A673 (cell line): ENCODE measurements at regions not wholly inside any gene's neighbourhood (a gene's known extent, or its start where the extent isn't known, plus 50 kb on each side); places are given as distances from the start of the nearest gene placed in this dataset.

Experiments
- BruUV-seq: library from RNA; stranded (reverse); fragments of 400-500 nt; replicated peaks from 2 replicates; lab custom pipeline; 2021; lab: Mats Ljungman, UMichigan
- CTCF ChIA-PET: fragments of 300-600 bp; sonication (Branson Sonifier 250); formaldehyde crosslinking; loops from one replicate; lab custom pipeline; 2022; ENCODE audit warnings: antibody characterized with exemption; lab: Charles Lee
- POLR2A ChIA-PET: fragments of 300-600 bp; sonication (Branson Sonifier 250); formaldehyde crosslinking; loops from one replicate; lab custom pipeline; 2022; ENCODE audit warnings: antibody characterized with exemption; ENCODE audit not compliant: low non-redundant PET; lab: Charles Lee
- DNase-seq: peaks from one replicate; pipeline ENCODE4 v3.0.0-alpha.2; 2015; ENCODE audit warnings: low spot score
- H3K27ac ChIP-seq: fragments of 200-600 bp; sonication (generic); 2 replicates; pipeline ENCODE4 v1.5.1; 2016; ENCODE audit warnings: mixed run types, low read depth, mild to moderate bottlenecking, mixed read lengths, antibody characterized with exemption, low read length; ENCODE audit not compliant: poor library complexity, severe bottlenecking
- H3K27me3 ChIP-seq: fragments of 200-600 bp; sonication (generic); replicated peaks from 2 replicates; pipeline ENCODE4 v1.6.1; 2017; ENCODE audit warnings: mixed run types, low read depth, mild to moderate bottlenecking, mixed read lengths, antibody characterized with exemption, low read length; ENCODE audit not compliant: insufficient read depth, poor library complexity
- H3K36me3 ChIP-seq: fragments of 200-600 bp; sonication (generic); 2 replicates; pipeline ENCODE4 v1.6.1; 2016; ENCODE audit warnings: mixed run types, mild to moderate bottlenecking, mixed read lengths, antibody characterized with exemption, low read length; ENCODE audit not compliant: insufficient read depth, poor library complexity, severe bottlenecking
- H3K4me1 ChIP-seq: fragments of 200-600 bp; sonication (generic); 2 replicates; pipeline ENCODE4 v1.6.1; 2017; ENCODE audit warnings: mixed run types, mild to moderate bottlenecking, mixed read lengths, antibody characterized with exemption, low read length; ENCODE audit not compliant: insufficient read depth, poor library complexity, severe bottlenecking
- H3K4me3 ChIP-seq: fragments of 200-600 bp; sonication (generic); 2 replicates; pipeline ENCODE4 v1.5.1; 2016; ENCODE audit warnings: low read depth, mixed run types, mild to moderate bottlenecking, mixed read lengths, low read length; ENCODE audit not compliant: poor library complexity, severe bottlenecking
- H3K9me3 ChIP-seq: fragments of 200-600 bp; sonication (generic); 2 replicates; pipeline ENCODE4 v1.6.1; 2016; ENCODE audit warnings: mixed run types, low read depth, mild to moderate bottlenecking, mixed read lengths, antibody characterized with exemption, low read length; ENCODE audit not compliant: poor library complexity, severe bottlenecking
- EZH2 ChIP-seq: fragments of 200-600 bp; sonication (generic); IDR thresholded peaks from 2 replicates; pipeline ENCODE4 v1.6.1; 2017; ENCODE audit warnings: borderline replicate concordance, low read depth, mild to moderate bottlenecking, mixed read lengths, antibody characterized with exemption, low read length; ENCODE audit not compliant: poor library complexity, severe bottlenecking
- intact Hi-C: fragments of 100-400 bp; cut with micrococcal nuclease; formaldehyde crosslinking; loops from one replicate; pipeline ENCODE4 v1.10.0; 2022; ENCODE audit not compliant: unreplicated experiment
- TF ChIP-seq, protein P1 (sequence below): fragments of 300-800, 200-600 bp; sonication (generic); conservative IDR thresholded peaks from 2 replicates; pipeline ENCODE4 v1.5.1; 2017; ENCODE audit warnings: low read depth, mild to moderate bottlenecking, antibody characterized with exemption, low read length, moderate library complexity, mixed read lengths

GRCh38 chr6:84870672-84871071, 106.3 kb upstream of the TBX18 start:
- no peak overlapping the region for H3K27ac ChIP-seq
- ChIA-PET CTCF (no interaction called here), POLR2A (no interaction called here)
- H3K9me3 ChIP-seq: no peaks in the 10 kb centered on the region
- H3K36me3 ChIP-seq: no peaks in the 10 kb centered on the region
- intact Hi-C loops: no loop called here
- DNase-seq: no peak
- no TSS peak for BruUV-seq
- peaks cover 25% of the 10 kb centered on the region for H3K4me1 ChIP-seq
- no peak for TF ChIP-seq EZH2
- TF ChIP-seq, protein P1, sequence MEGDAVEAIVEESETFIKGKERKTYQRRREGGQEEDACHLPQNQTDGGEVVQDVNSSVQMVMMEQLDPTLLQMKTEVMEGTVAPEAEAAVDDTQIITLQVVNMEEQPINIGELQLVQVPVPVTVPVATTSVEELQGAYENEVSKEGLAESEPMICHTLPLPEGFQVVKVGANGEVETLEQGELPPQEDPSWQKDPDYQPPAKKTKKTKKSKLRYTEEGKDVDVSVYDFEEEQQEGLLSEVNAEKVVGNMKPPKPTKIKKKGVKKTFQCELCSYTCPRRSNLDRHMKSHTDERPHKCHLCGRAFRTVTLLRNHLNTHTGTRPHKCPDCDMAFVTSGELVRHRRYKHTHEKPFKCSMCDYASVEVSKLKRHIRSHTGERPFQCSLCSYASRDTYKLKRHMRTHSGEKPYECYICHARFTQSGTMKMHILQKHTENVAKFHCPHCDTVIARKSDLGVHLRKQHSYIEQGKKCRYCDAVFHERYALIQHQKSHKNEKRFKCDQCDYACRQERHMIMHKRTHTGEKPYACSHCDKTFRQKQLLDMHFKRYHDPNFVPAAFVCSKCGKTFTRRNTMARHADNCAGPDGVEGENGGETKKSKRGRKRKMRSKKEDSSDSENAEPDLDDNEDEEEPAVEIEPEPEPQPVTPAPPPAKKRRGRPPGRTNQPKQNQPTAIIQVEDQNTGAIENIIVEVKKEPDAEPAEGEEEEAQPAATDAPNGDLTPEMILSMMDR: peak; percentile 21; the same call in 1 of the 2 replicates
- H3K27me3 ChIP-seq: no peaks in the 10 kb centered on the region
- no peak overlapping the region for H3K4me3 ChIP-seq

- H3K36me3 ChIP-seq: no peaks in the 10 kb centered on the region
- DNase-seq: no peak
- TF ChIP-seq EZH2: no peak
- TF ChIP-seq, protein P1: no peak
- no peak overlapping the region for H3K4me3 ChIP-seq
- no peaks in the 10 kb centered on the region for H3K27me3 ChIP-seq
- H3K9me3 ChIP-seq: no peaks in the 10 kb centered on the region
- ChIA-PET CTCF (no interaction called here), POLR2A (no interaction called here)
- no peak overlapping the region for H3K27ac ChIP-seq
- intact Hi-C loops: no loop called here
- BruUV-seq: no TSS peak
- H3K4me1 ChIP-seq: peaks cover 21% of the 10 kb centered on the region
Observed at GRCh38 chr6:84868149-84868548, 103.8 kb upstream of the TBX18 start.

DNA sequence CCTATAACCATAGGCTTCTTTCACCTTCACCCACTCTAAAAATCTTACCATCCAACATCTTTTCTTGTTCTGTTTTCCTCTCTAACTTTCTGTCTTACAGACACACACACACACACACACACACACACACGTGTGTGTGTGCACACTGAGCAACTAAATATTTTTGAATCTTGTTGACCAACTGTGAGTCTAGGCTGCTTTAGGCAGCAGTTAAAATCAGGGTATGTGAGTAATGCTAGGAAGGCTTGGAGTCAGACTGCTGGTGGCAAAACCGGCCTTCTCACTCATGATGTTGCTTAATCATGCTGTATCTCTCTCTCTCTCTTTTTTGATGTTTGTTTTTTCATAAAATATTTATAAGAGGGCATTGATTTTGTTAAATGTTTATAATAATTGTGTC, 103.1 kb upstream of the TBX18 start:
- POLR2A ChIA-PET: no interaction called here

More for the DNA sequence above, 103.1 kb upstream of the TBX18 start:
- H3K4me1 ChIP-seq: peaks cover 14% of the 10 kb centered on the region
- BruUV-seq: no TSS peak
- intact Hi-C loops: no loop called here
- no peak for TF ChIP-seq EZH2
- TF ChIP-seq, protein P1: no peak
- CTCF ChIA-PET: no interaction called here
- DNase-seq: no peak
- H3K9me3 ChIP-seq: no peaks in the 10 kb centered on the region
- no peaks in the 10 kb centered on the region for H3K36me3 ChIP-seq
- no peak overlapping the region for H3K27ac ChIP-seq
- H3K4me3 ChIP-seq: no peak overlapping the region
- no peaks in the 10 kb centered on the region for H3K27me3 ChIP-seq
